ENCODE measurements at regions not wholly inside any gene's neighbourhood (a gene's known extent, or its start where the extent isn't known, plus 50 kb on each side); places are given as distances from the start of the nearest gene placed in this dataset.

GRCh38 chr4:135775909-135776308 is 1574.3 kb upstream of the PABPC4L start:
- DNase-seq (ENCODE audit: low spot score) (no peak), FAIRE-seq (no peak)

GRCh38 chr4:135770505-135770904 is 1568.9 kb upstream of the PABPC4L start:
- no peak for FAIRE-seq
- no peak for DNase-seq (ENCODE audit: low spot score)

DNA sequence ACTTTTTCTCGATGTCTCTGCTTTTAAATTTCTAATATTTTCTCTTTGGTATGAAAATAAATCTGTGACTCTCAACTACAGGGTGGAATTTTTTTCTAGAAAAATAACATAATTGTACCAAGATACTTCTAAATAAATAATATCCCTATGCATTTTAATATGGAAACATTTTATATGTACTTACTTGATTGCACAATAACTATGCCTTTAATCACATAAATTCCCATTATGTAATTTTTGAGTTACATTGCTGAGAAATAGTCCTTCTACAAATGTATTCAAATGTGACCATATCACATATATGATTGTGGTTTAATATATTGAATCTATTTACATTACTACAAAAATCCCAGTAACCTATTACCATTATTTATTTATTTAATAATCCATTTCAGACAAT is 1543.3 kb upstream of the PABPC4L start:
- FAIRE-seq = no peak
- DNase-seq (ENCODE audit: low spot score) = no peak

- FAIRE-seq = no peak
- DNase-seq (ENCODE audit: low spot score) = no peak
Measured at GRCh38 chr4:135741583-135741982, 1540.0 kb upstream of the PABPC4L start.

- DNase-seq (ENCODE audit: low spot score) (no peak), FAIRE-seq (no peak)
Measured at GRCh38 chr4:135739354-135739753, 1537.8 kb upstream of the PABPC4L start.

- DNase-seq (ENCODE audit: low spot score) = no peak
Measured at GRCh38 chr4:135735512-135735911, 1533.9 kb upstream of the PABPC4L start.

DNA sequence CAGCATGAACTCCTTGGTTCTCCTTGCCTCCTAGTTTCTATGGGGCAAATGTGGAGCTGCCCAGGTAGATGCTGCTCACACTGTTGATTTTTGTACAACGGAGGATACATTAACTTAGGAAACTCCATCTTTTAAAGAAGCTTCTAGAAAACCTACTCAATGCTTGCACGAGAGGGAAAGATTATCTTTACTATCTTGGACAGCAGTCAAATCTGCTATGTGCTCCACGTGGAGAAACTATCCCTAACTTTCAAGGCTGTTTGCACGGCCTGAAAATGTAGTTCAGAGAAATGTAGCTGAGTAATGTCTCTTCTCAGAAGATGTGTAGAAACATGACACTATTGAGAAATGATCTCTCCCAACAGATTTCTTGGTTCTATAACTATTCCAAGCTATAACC is 1530.9 kb upstream of the PABPC4L start:
- FAIRE-seq (no peak), DNase-seq (ENCODE audit: low spot score) (no peak)

More at GRCh38 chr4:135735512-135735911, 1533.9 kb upstream of the PABPC4L start:
- FAIRE-seq = no peak

GRCh38 chr4:135731682-135732081 is 1530.1 kb upstream of the PABPC4L start:
- FAIRE-seq = no peak
- DNase-seq (ENCODE audit: low spot score) = no peak

DNA sequence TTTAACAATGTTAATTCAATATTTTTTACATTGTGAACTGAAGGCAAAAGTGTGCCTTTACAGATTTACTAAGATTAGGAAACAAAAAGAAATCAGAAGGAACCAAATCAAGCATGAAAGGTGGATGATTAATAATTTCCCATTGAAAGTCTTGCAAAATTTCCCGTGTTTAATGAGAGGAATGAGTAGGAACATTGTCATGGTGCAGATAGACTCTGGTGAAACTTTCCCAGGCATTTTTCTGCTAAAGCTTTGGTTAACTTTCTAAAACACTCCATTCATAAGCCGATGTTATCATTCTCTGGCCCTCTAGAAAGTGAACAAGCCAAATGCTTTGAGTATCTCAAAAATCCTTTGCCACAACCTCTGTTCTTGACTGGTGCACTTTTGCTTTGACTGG is 1522.8 kb upstream of the PABPC4L start:
- DNase-seq (ENCODE audit: low spot score) (no peak), FAIRE-seq (no peak)

DNA sequence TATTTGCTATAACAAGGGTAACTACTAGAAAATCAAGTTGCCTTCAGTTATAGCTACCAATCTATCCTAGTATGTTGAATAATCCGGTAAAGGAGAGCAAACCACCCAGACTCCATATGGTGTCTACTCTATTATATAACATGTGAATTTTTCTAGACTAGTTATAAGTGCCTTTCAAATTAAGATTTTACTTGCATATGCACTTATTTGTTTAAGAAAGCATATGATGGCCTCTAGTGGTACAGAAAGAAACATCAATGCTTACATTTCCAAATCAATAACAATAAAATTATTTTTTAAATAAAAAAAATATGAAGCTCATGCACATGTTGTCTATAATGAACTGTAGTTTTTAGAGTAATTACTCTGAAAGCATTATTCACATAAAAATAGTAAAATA is 1516.4 kb upstream of the PABPC4L start:
- no peak for DNase-seq (ENCODE audit: low spot score)
- no peak for FAIRE-seq

DNA sequence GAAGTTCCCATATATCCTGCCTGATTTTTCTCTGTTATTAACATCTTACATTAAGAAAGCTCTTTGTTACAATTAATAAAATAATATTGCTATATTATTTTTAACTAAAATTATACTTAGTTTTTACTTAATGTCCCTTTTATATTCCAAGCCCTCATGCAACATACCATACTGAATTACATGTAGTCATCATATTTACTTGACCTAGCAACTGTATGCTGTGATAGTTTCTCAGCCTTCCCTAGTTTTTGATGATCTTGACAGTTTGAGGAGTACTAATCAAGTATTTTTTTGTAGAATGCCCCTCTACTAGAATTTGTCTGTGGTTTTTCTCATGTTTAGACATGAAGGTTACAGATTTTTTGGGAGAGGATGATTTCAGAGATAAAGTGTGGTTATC is 1503.8 kb upstream of the PABPC4L start:
- DNase-seq (ENCODE audit: low spot score) = no peak
- FAIRE-seq = no peak

GRCh38 chr4:135694066-135694465 is 1492.5 kb upstream of the PABPC4L start:
- DNase-seq (ENCODE audit: low spot score) (no peak), FAIRE-seq (no peak)

DNA sequence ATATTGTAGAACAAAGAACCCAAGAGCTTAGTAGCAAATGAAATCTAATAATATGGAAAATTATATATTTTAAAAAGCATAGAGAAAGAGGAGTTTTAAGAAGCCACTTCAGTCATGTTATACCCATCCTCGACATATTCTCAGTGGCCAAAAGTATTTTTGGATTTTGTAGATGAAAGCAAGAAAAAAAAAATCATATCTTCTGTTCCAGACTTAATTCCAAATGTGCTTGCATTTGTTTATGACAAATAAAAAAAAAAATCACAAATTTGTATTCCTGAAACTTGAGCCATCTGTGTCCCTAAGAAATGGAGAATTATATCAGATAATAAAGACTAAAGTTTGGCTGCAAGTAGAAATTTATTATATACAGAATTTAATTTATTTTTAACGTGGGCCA is 1482.4 kb upstream of the PABPC4L start:
- no peak for DNase-seq (ENCODE audit: low spot score)
- FAIRE-seq = no peak

- DNase-seq (ENCODE audit: low spot score) (no peak), FAIRE-seq (no peak)
Measured at GRCh38 chr4:135672202-135672601, 1470.6 kb upstream of the PABPC4L start.

- no peak for DNase-seq (ENCODE audit: low spot score)
- FAIRE-seq = no peak
Measured at GRCh38 chr4:135670548-135670947, 1469.0 kb upstream of the PABPC4L start.

All from RCC 7860 (cell line).